ENCODE measurements at regions not wholly inside any gene's neighbourhood (a gene's known extent, or its start where the extent isn't known, plus 50 kb on each side); places are given as distances from the start of the nearest gene placed in this dataset.
"Not testable (repeated sequence)": the region's sequence is repeated elsewhere in the genome, so short reads cannot be mapped to it uniquely, and the experiment has no call there.

DNA sequence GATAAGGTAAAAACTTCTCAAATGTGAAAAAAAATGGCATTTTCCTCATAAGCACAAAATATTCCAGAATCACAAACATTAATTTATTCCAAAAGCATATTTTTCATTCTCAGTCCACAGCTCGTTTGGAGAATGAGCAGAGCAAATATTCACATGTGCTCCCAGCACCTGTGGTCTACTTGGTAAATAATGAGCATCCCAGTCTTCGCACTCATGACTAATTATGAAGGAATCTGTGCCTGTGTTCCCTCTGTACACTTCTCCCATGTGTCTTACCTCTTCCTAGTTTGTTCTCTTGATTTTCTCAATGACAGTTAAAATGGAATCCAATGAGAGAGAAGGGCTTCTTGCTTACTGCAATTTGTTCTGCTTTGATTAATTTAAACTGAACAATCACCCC, 671.0 kb upstream of the SOX11 start:
- no peak overlapping the region for H3K4me3 ChIP-seq
- H3K27ac ChIP-seq (replicated peaks) = no peak overlapping the region
- H3K27me3 ChIP-seq (ENCODE audit: low read depth) = no peaks in the 10 kb centered on the region
- no peaks in the 10 kb centered on the region for H3K36me3 ChIP-seq
- H3K4me1 ChIP-seq = no peaks in the 10 kb centered on the region
- intact Hi-C loops (cut with micrococcal nuclease) = no loop called here
- peaks cover 29% of the 10 kb centered on the region for H3K9me3 ChIP-seq (replicated peaks)
- no peak for DNase-seq
- TF ChIP-seq, protein P1, sequence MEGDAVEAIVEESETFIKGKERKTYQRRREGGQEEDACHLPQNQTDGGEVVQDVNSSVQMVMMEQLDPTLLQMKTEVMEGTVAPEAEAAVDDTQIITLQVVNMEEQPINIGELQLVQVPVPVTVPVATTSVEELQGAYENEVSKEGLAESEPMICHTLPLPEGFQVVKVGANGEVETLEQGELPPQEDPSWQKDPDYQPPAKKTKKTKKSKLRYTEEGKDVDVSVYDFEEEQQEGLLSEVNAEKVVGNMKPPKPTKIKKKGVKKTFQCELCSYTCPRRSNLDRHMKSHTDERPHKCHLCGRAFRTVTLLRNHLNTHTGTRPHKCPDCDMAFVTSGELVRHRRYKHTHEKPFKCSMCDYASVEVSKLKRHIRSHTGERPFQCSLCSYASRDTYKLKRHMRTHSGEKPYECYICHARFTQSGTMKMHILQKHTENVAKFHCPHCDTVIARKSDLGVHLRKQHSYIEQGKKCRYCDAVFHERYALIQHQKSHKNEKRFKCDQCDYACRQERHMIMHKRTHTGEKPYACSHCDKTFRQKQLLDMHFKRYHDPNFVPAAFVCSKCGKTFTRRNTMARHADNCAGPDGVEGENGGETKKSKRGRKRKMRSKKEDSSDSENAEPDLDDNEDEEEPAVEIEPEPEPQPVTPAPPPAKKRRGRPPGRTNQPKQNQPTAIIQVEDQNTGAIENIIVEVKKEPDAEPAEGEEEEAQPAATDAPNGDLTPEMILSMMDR (IDR thresholded peaks at IDR 0.05; ENCODE audit: borderline replicate concordance) = no peak

GRCh38 chr2:5022061-5022460, 670.1 kb upstream of the SOX11 start:
- Histone ChIP-seq H3K27me3 (ENCODE audit: low read depth) (no peaks in the 10 kb centered on the region), H3K27ac (replicated peaks) (no peak overlapping the region), H3K36me3 (no peaks in the 10 kb centered on the region), H3K4me3 (no peak overlapping the region), H3K4me1 (no peaks in the 10 kb centered on the region), H3K9me3 (replicated peaks) (peaks cover 29% of the 10 kb centered on the region)
- TF ChIP-seq, protein P1 (IDR thresholded peaks at IDR 0.05; ENCODE audit: borderline replicate concordance) = no peak
- intact Hi-C loops (cut with micrococcal nuclease) = no loop called here
- DNase-seq = no peak

GRCh38 chr2:5022708-5023635, 669.2 kb upstream of the SOX11 start:
- H3K36me3 ChIP-seq; intact Hi-C loops (cut with micrococcal nuclease); H3K27me3 ChIP-seq (ENCODE audit: low read depth); H3K4me3 ChIP-seq; H3K27ac ChIP-seq (replicated peaks); DNase-seq; H3K4me1 ChIP-seq: not testable (repeated sequence)
- H3K9me3 ChIP-seq (replicated peaks) = peaks cover 29% of the 10 kb centered on the region

- H3K36me3 ChIP-seq = no peaks in the 10 kb centered on the region
- H3K4me3 ChIP-seq = no peak overlapping the region
- DNase-seq = no peak
- no peak overlapping the region for H3K27ac ChIP-seq (replicated peaks)
- no peaks in the 10 kb centered on the region for H3K4me1 ChIP-seq
- H3K27me3 ChIP-seq (ENCODE audit: low read depth) = no peaks in the 10 kb centered on the region
- peaks cover 25% of the 10 kb centered on the region for H3K9me3 ChIP-seq (replicated peaks)
- intact Hi-C loops (cut with micrococcal nuclease) = no loop called here
- TF ChIP-seq, protein P1 (IDR thresholded peaks at IDR 0.05; ENCODE audit: borderline replicate concordance) = no peak
Measured at GRCh38 chr2:5026571-5027234, 665.5 kb upstream of the SOX11 start.

GRCh38 chr2:5035057-5035488, 657.1 kb upstream of the SOX11 start:
- Histone ChIP-seq H3K27ac (replicated peaks) (no peak overlapping the region), H3K9me3 (replicated peaks) (no peaks in the 10 kb centered on the region), H3K4me1 (no peaks in the 10 kb centered on the region), H3K4me3 (no peak overlapping the region), H3K36me3 (no peaks in the 10 kb centered on the region), H3K27me3 (ENCODE audit: low read depth) (no peaks in the 10 kb centered on the region)
- DNase-seq = no peak
- TF ChIP-seq, protein P1 (IDR thresholded peaks at IDR 0.05; ENCODE audit: borderline replicate concordance) = no peak
- intact Hi-C loops (cut with micrococcal nuclease) = no loop called here

- TF ChIP-seq, protein P1 (IDR thresholded peaks at IDR 0.05; ENCODE audit: borderline replicate concordance) = no peak
- Histone ChIP-seq H3K27me3 (ENCODE audit: low read depth) (no peaks in the 10 kb centered on the region), H3K9me3 (replicated peaks) (no peaks in the 10 kb centered on the region), H3K4me1 (no peaks in the 10 kb centered on the region), H3K36me3 (no peaks in the 10 kb centered on the region), H3K27ac (replicated peaks) (no peak overlapping the region), H3K4me3 (no peak overlapping the region)
- intact Hi-C loops (cut with micrococcal nuclease) = no loop called here
- DNase-seq = no peak
Measured at GRCh38 chr2:5036256-5036655, 655.9 kb upstream of the SOX11 start.

All from left ventricle myocardium inferior (tissue), 1 donor.